ENCODE measurements at regions not wholly inside any gene's neighbourhood (a gene's known extent, or its start where the extent isn't known, plus 50 kb on each side); places are given as distances from the start of the nearest gene placed in this dataset.

DNA sequence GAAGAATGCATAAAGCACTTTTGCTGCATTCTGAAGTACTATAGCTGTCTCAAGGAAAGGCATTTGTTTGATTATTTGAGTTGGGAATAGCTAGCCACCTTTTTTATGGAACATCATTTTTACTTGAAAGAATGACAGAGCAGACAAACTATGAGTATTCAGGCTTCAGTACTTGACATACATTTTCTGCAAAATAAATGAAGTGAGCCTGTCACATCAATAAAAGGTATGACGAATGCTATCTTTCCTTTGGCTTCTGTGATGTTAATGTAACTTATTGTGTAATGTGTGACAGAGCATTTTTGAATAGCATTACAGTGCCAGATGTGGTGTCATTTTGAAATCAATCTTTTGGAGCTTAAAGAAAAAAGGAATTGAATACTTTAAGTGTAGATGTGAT is 440.3 kb upstream of the ONECUT1 start:
- TF ChIP-seq, protein P1, sequence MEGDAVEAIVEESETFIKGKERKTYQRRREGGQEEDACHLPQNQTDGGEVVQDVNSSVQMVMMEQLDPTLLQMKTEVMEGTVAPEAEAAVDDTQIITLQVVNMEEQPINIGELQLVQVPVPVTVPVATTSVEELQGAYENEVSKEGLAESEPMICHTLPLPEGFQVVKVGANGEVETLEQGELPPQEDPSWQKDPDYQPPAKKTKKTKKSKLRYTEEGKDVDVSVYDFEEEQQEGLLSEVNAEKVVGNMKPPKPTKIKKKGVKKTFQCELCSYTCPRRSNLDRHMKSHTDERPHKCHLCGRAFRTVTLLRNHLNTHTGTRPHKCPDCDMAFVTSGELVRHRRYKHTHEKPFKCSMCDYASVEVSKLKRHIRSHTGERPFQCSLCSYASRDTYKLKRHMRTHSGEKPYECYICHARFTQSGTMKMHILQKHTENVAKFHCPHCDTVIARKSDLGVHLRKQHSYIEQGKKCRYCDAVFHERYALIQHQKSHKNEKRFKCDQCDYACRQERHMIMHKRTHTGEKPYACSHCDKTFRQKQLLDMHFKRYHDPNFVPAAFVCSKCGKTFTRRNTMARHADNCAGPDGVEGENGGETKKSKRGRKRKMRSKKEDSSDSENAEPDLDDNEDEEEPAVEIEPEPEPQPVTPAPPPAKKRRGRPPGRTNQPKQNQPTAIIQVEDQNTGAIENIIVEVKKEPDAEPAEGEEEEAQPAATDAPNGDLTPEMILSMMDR (IDR thresholded peaks at IDR 0.05; ENCODE audit: low read depth, low read length), result no peak
- no peak for TF ChIP-seq EZH2phosphoT487 (IDR thresholded peaks at IDR 0.05; ENCODE audit: low read depth)
